ENCODE measurements at regions not wholly inside any gene's neighbourhood (a gene's known extent, or its start where the extent isn't known, plus 50 kb on each side); places are given as distances from the start of the nearest gene placed in this dataset.

GRCh38 chr3:66722675-66723074, 221.9 kb upstream of the LRIG1 start:
- no peak for ATAC-seq
- intact Hi-C loops (cut with micrococcal nuclease): no loop called here
- CTCF ChIA-PET: no interaction called here

GRCh38 chr3:66723231-66723630, 222.4 kb upstream of the LRIG1 start:
- CTCF ChIA-PET: no interaction called here

More at GRCh38 chr3:66722675-66723074, 221.9 kb upstream of the LRIG1 start:
- peak; percentile 20 for DNase-seq
- TF ChIP-seq CTCF (conservative IDR thresholded peaks at IDR 0.05; ENCODE audit: low read depth, low read length) (no peak), EZH2 (IDR thresholded peaks at IDR 0.05; ENCODE audit: low read length, unreplicated experiment) (no peak), EZH2phosphoT487 (IDR thresholded peaks at IDR 0.05; ENCODE audit: borderline replicate concordance, low read length) (no peak)
- Histone ChIP-seq H3K9me2 (replicated peaks; ENCODE audit: low read length) (no peaks in the 10 kb centered on the region), H3K79me2 (ENCODE audit: low read length) (no peaks in the 10 kb centered on the region), H3K4me2 (ENCODE audit: low read length) (no peak overlapping the region), H4K20me1 (ENCODE audit: low read length) (no peaks in the 10 kb centered on the region), H3K27ac (ENCODE audit: low read length) (no peak overlapping the region), H2AFZ (ENCODE audit: low read length) (no peak overlapping the region), H3K4me3 (ENCODE audit: low read length) (no peak overlapping the region), H3K9ac (ENCODE audit: low read length) (no peak overlapping the region), H3K36me3 (ENCODE audit: low read depth, low read length) (no peaks in the 10 kb centered on the region), H3F3A (ENCODE audit: low read length, unreplicated experiment) (no peaks in the 10 kb centered on the region), H3K9me3 (ENCODE audit: low read length) (no peaks in the 10 kb centered on the region), H3K4me1 (ENCODE audit: insufficient read depth, low read length) (no peaks in the 10 kb centered on the region; the same call in 1 of the 2 replicates), H3K27me3 (ENCODE audit: low read length) (no peaks in the 10 kb centered on the region)
- POLR2A ChIA-PET (ENCODE audit: unreplicated experiment): no interaction called here
- BruUV-seq (replicated peaks): no TSS peak

More at GRCh38 chr3:66723231-66723630, 222.4 kb upstream of the LRIG1 start:
- Histone ChIP-seq H3K9me2 (replicated peaks; ENCODE audit: low read length) (no peaks in the 10 kb centered on the region), H3K79me2 (ENCODE audit: low read length) (no peaks in the 10 kb centered on the region), H3F3A (ENCODE audit: low read length, unreplicated experiment) (no peaks in the 10 kb centered on the region), H3K27ac (ENCODE audit: low read length) (no peak overlapping the region), H3K4me1 (ENCODE audit: insufficient read depth, low read length) (no peaks in the 10 kb centered on the region; the same call in 1 of the 2 replicates), H3K9me3 (ENCODE audit: low read length) (no peaks in the 10 kb centered on the region), H2AFZ (ENCODE audit: low read length) (no peak overlapping the region), H3K4me2 (ENCODE audit: low read length) (no peak overlapping the region), H3K9ac (ENCODE audit: low read length) (no peak overlapping the region), H3K27me3 (ENCODE audit: low read length) (no peaks in the 10 kb centered on the region), H4K20me1 (ENCODE audit: low read length) (no peaks in the 10 kb centered on the region), H3K4me3 (ENCODE audit: low read length) (no peak overlapping the region), H3K36me3 (ENCODE audit: low read depth, low read length) (no peaks in the 10 kb centered on the region)
- TF ChIP-seq EZH2phosphoT487 (IDR thresholded peaks at IDR 0.05; ENCODE audit: borderline replicate concordance, low read length) (no peak), EZH2 (IDR thresholded peaks at IDR 0.05; ENCODE audit: low read length, unreplicated experiment) (no peak), CTCF (conservative IDR thresholded peaks at IDR 0.05; ENCODE audit: low read depth, low read length) (no peak)
- DNase-seq (no peak), ATAC-seq (no peak)
- BruUV-seq (replicated peaks): no TSS peak
- POLR2A ChIA-PET (ENCODE audit: unreplicated experiment): no interaction called here
- intact Hi-C loops (cut with micrococcal nuclease): no loop called here
